LoVo (cell line): ENCODE measurements at regions not wholly inside any gene's neighbourhood (a gene's known extent, or its start where the extent isn't known, plus 50 kb on each side); places are given as distances from the start of the nearest gene placed in this dataset.
"Not testable (repeated sequence)": the region's sequence is repeated elsewhere in the genome, so short reads cannot be mapped to it uniquely, and the experiment has no call there.

Experiments
- DNase-seq: peaks from one replicate; pipeline ENCODE4 v3.0.0-alpha.2; 2016; ENCODE audit warnings: low spot score

DNA sequence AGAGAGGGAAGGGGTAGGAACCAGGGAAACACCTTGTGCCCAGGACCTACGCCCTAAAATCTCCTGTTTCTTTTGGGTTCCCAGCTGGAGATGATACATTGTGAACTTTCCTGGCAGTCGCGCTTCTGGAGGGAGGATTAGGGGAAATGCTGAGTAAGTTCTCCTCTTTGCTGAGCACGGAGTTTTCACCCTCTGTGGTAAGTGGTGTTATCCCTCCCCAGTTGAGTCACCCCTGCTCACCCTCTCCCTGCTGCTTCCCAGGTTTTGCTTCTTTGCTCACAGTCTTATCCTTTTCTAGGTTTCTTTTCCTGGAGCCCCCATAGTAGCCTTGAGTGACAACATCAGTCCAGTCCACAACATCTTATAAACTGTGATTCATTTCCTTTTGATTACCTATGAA is 789.1 kb downstream of the TMEM121 start:
- no peak for DNase-seq

GRCh38 chr14:106317593-106317992 is 791.2 kb downstream of the TMEM121 start:
- no peak for DNase-seq

DNA sequence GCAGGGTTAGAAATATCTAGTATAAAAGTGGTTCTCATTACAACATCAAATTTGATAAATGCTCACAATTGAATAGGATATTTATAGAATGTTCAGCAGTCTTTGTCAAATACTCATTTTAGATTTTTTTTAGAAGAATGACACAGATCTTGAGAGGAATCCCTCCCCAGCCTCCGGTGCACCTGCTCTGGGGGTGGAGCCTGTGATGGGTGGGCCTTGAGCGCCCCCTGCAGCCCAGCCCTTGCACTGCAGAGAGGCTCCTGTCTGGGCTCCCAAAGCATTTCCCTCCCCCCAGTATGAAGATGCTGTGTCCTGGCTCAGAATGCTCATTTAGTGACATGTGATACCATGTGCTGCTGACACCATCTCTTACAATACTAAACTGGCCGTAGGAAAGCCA is 792.3 kb downstream of the TMEM121 start:
- DNase-seq, result no peak

- DNase-seq, result not testable (repeated sequence)
These were observed 797.6 kb downstream of the TMEM121 start for GRCh38 chr14:106323970-106324369.

- no peak for DNase-seq
These were observed 800.9 kb downstream of the TMEM121 start for GRCh38 chr14:106327234-106327633.

GRCh38 chr14:106327702-106328353 is 801.4 kb downstream of the TMEM121 start:
- DNase-seq, result not testable (repeated sequence)

GRCh38 chr14:106329243-106329642 is 802.9 kb downstream of the TMEM121 start:
- not testable (repeated sequence) for DNase-seq

DNA sequence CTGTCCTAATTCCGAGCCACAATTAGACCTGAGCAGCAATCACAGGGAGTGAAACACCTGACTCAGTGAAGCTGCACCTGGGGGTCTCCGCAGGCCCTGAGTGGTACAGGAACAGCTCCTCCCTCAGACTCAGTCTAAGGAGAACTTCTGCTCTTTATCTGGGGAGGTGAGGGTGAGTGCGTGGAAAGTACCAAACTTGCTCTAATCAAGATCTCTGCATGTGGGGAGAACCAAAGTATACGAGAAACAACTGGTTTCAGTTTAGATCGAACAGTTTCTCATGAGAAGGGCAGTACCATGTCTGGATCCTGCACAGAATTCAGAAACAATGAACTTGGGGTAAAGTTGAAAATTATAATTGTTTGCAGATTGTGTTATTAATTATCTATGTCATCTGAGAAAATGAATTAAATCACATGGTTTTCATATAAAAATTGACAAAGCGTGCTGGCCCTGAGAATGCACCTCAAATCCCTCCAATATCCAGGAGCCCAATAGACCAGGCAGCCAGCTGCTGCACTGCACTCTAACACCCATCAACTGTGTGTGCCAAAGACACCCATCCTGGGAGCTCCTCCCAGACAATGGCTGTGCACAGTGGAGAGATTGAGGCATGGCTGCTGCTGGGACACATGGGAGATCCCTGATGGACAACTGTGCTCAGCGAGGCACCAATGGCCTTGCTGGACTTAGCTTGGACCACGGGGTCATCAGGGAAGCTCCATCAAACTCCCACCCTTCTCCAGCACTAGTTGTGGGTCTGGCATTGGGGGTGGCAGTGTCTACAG is 803.8 kb downstream of the TMEM121 start:
- DNase-seq, result not testable (repeated sequence)

GRCh38 chr14:106334428-106335109 is 808.2 kb downstream of the TMEM121 start:
- DNase-seq, result not testable (repeated sequence)

GRCh38 chr14:106335110-106335429 is 808.7 kb downstream of the TMEM121 start:
- not testable (repeated sequence) for DNase-seq

DNA sequence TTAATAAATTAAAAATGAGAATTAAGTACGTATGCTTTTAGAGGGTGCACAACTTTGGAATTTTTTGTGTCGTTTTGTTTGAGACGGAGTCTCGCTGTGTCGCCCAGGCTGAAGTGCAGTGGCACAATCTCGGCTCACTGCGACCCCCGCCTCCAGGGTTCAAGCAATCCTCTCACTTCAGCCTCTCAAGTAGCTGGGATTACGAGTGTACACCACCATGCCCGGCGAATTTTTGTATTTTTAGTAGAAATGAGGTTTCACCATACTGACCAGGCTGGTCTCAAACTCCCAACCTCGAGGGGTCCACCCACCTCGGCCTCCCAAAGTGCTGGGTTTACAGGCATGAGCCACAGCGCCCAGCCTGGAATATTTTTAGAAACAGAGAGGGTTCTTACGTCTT is 812.4 kb downstream of the TMEM121 start:
- not testable (repeated sequence) for DNase-seq

- DNase-seq, result not testable (repeated sequence)
These were observed 814.3 kb downstream of the TMEM121 start for GRCh38 chr14:106340658-106341057.

DNA sequence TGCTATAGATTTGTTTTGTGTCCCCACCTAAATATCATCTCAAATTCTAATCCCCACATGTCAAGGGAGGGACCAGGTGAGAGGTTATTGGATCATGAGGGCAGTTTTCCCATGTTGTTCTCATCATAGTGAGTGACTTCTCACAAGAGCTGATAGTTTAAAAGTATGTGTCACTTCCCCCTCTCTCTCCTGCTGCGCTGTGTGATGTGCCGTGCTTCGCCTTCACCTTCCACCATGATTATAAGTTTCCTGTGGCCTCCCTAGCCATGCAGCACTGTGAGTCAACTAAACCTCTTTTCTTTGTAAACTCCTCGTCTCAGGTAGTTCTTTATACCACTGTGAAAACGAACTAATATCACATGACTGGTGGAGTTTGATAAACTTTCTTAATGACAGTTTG is 814.8 kb downstream of the TMEM121 start:
- not testable (repeated sequence) for DNase-seq

DNA sequence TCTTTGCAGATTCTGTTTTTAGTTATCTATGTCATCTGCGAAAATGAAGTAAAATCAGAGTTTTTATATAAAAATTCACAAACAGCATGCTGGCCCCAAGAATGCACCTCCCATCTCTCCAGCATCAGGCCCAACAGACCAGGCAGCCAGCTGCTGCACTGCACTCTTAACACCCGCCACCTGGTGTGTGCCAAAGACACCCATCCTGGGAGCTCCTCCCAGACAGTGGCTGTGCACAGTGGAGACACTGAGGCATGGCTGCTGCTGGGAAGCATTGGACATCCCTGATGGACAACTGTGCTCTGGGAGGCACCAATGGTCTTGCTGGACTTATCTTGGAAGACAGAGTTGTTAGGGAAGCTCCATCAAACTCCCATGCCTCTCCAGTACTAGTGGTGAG is 817.2 kb downstream of the TMEM121 start:
- DNase-seq, result no peak

- not testable (repeated sequence) for DNase-seq
These were observed 817.8 kb downstream of the TMEM121 start for GRCh38 chr14:106344065-106344614.

- DNase-seq, result not testable (repeated sequence)
These were observed 818.6 kb downstream of the TMEM121 start for GRCh38 chr14:106344791-106345479.

DNA sequence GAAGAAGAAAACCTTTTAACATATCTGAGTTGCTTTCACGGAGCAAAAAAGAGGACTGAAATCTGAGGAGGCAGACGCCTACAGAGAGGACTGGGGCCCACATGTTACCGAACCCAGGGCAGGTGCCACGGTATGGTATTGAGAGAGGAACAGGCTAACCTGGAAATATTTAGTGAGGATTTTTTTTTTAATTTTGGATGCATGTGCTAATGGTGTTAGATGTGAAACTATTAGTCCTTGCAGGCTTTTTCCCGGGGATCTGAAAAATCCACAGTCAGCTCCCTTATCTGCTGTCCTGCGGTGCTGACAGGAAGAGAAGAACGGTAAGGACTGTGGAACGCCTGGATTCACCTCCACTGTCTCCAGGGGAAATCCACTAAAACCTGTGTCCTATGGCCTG is 819.7 kb downstream of the TMEM121 start:
- DNase-seq, result no peak

- no peak for DNase-seq
These were observed 820.3 kb downstream of the TMEM121 start for GRCh38 chr14:106346534-106347290.

DNA sequence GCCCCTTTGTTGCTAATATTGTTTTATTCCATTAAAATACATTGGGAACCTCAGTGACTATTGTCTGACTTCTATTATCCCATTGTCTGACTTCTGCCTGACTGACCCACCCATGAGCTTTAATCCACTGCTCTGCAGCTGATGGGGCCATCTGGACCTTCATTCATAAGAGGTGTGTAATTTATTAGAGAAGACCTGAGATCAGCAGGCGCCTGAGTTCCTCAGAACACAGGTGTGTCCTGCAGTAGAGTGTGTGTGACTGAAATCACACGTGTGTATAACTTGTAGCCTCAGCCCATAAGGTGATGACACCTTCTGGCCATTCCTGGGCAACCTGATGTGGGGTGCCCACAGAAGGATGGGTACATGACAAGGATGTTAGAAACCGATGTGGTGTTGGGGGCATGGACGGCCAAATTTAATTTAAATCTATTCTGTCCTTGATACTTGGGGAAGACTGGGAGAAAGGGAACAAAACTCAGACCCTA is 821.0 kb downstream of the TMEM121 start:
- DNase-seq, result no peak

GRCh38 chr14:106347890-106348755 is 821.7 kb downstream of the TMEM121 start:
- DNase-seq, result no peak
